ENCODE measurements at regions not wholly inside any gene's neighbourhood (a gene's known extent, or its start where the extent isn't known, plus 50 kb on each side); places are given as distances from the start of the nearest gene placed in this dataset.

GRCh38 chr2:215849771-215850170 lies 163.6 kb downstream of the MREG start:
- no peak for TF ChIP-seq CTCF (IDR thresholded peaks at IDR 0.05)
- no peak for TF ChIP-seq EZH2 (IDR thresholded peaks at IDR 0.05; ENCODE audit: borderline replicate concordance, insufficient read depth, low read depth, low read length, poor library complexity, severe bottlenecking)
